ENCODE measurements at regions not wholly inside any gene's neighbourhood (a gene's known extent, or its start where the extent isn't known, plus 50 kb on each side); places are given as distances from the start of the nearest gene placed in this dataset.

- FAIRE-seq = no peak
- DNase-seq (ENCODE audit: insufficient read length, low spot score) = no peak
Measured at GRCh38 chr2:122516775-122517174, 761.3 kb downstream of the TSN start.

DNA sequence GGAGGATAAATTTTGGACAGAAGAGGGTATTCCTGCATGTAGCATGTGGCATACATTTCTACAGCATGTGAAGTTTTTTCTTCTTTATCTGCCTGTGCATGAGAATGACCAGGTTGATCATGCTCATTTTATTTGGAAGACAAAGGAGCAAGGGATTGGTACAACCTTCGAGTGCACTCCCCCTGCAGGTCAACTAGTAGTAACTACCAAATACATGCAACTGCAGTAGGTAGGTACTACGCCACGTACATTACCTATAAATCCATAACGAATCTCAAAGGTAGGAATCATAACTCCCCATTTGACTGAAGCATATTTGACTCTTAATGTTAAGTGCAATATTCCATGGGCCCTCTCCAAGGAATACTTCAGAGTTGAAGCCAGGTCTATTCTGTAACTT lies 763.9 kb downstream of the TSN start:
- DNase-seq (ENCODE audit: insufficient read length, low spot score) (no peak), FAIRE-seq (no peak)

GRCh38 chr2:122519821-122520611 lies 764.6 kb downstream of the TSN start:
- no peak for FAIRE-seq
- no peak for DNase-seq (ENCODE audit: insufficient read length, low spot score)

DNA sequence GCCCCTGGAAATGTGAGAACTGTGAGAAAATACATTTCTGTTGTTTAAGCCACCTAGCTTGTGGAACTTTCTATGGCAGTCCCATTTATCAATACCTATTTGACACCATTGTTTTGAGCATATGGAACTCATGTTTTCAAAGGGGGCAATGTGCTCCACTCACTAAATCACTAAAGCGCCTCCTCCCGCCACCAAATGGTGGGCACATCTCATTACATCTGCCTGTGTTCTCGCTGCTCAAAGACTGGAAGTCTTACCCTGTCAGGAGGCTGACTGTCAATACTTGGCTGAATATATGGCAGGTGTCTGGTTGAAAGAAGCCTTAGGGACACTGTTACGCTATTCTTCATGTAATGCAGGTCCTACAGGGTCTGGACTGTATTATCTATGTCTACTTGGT lies 767.7 kb downstream of the TSN start:
- FAIRE-seq = no peak

GRCh38 chr2:122523981-122524380 lies 768.5 kb downstream of the TSN start:
- FAIRE-seq = no peak
- DNase-seq (ENCODE audit: insufficient read length, low spot score) = no peak

More for the DNA sequence above, 767.7 kb downstream of the TSN start:
- no peak for DNase-seq (ENCODE audit: insufficient read length, low spot score)

DNA sequence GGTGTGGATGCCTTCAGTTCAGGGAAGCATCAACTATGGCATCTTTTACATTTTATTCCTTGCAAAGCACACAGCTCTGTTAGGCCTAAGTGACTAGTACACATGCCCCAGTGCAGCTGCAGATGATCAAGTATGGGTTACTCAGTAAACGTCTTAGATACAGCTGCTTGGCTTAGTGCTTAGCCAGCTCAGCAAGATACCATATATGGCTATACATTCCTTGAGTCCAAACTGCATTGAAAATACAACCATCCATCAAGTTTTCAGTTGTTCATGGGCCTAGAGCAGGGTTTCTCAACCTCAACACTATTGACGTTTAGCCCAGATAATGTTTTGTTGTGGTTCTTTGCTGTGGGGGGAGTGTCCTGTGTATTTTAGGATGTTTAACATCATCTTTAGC lies 769.9 kb downstream of the TSN start:
- FAIRE-seq (no peak), DNase-seq (ENCODE audit: insufficient read length, low spot score) (no peak)

DNA sequence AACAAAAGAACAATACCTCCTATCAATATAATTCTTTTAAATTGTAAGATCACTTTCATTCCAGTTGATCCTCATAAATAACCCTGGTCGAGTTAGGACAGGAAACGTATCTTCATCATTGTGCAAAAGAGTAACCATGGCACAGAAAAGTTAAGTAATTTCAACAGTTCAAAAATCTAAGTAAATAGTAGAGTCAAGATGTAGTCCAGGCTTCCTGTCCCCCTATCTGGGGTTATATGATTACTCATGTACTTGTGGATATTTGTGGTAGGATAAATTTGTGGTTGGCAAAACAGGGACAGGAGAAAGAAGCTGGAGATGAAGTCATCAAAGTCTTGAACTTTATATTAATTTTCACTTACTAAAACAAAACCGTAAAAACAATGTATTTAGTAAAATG lies 772.6 kb downstream of the TSN start:
- no peak for FAIRE-seq
- no peak for DNase-seq (ENCODE audit: insufficient read length, low spot score)

GRCh38 chr2:122528958-122529705 lies 773.7 kb downstream of the TSN start:
- DNase-seq (ENCODE audit: insufficient read length, low spot score) (no peak), FAIRE-seq (no peak)

GRCh38 chr2:122530814-122531213 lies 775.4 kb downstream of the TSN start:
- no peak for DNase-seq (ENCODE audit: insufficient read length, low spot score)
- no peak for FAIRE-seq

DNA sequence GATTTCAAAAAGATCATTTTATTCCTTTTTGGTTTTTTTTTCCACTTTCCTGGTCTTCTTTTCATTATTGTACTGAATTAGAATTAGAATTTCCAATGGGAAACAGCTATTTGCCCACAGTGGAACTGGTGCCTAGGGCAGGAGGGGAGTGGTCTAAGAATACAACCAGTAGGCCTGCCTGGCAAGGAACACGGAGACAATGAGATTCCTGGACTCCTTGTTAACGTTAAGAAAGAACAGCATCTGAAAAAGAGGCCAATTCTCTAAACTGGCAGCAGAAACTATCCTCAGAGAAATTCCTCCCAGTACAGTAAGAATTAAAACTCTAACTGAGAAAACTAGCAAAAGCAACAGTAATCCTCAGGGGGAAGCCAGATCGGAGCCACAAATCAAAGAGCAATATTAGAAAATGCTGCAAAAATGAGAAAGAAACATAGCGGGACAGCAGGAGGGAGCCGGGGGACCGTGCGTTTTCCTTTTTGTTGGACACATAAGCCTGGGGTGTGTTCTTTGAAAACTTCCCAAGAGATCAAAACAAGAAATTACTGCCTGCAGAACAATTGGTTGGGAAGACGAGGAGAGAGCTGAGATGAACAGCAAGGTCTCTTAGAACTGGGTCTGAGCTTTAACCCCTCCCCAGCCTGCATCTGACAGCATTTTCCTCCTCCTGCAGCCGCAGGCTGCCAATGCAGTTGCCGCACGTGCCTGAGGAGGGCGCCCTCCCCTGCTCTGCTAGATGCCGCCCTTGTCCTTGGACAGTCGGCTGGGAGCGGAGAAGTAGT lies 776.0 kb downstream of the TSN start:
- FAIRE-seq (no peak), DNase-seq (ENCODE audit: insufficient read length, low spot score) (no peak)

DNA sequence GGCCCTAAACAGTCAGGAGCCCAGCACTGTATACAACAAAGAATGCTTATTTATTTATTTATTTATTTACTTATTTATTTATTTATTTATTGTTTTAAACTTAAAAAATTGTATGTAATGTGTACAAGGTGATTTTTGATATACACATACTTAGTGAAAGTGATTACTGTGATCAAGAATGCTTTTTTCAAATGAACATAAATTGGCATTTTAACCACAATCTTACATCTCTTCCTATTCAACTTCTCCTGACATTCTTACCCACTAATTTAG lies 776.6 kb downstream of the TSN start:
- no peak for FAIRE-seq
- DNase-seq (ENCODE audit: insufficient read length, low spot score) = no peak

GRCh38 chr2:122532481-122532880 lies 777.0 kb downstream of the TSN start:
- no peak for DNase-seq (ENCODE audit: insufficient read length, low spot score)
- no peak for FAIRE-seq

DNA sequence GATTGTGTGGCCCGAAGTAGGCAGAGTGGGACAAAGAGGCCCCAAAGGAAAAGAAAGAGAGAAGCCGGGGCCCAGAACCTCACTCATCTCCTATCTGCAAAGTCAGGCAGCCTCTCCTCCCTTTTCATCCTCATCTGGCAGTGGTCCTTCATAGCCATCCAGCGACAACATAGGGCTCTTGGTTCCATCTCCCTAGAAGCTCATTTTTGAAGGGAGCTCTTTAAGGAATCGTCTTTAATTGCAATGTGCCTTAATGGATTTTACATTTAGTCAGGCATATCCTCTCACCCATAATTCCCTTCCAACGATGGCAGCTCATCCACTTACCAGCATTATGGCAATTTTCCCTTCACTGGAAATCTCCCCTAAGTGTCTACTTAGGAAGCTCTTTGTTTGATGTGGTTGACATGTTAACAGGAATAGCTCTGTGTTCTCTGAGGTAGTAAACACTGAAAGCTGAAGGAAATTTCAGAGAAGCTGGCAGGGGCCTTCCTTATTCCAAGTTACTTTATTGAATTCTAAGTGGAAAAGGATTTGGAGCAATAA lies 780.6 kb downstream of the TSN start:
- no peak for DNase-seq (ENCODE audit: insufficient read length, low spot score)
- no peak for FAIRE-seq

DNA sequence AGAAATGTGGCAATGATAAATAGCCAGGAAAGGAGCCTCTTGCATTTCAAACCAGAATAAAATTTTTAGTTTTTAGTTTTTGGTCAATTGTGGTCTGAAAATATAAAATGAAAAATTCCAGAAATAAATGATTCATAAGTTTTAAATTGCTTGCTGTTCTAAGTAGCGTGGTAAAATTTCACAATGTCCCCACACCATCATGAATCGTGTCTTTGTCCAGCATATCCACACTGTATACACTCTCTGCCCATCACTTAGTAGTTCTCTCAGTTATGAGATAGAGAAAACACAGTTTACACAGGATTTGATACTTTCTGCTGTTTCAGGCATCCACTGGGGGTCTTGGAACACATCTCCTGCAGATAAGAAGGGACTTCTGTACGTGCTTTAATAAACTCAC lies 783.9 kb downstream of the TSN start:
- FAIRE-seq (no peak), DNase-seq (ENCODE audit: insufficient read length, low spot score) (no peak)

- FAIRE-seq (no peak), DNase-seq (ENCODE audit: insufficient read length, low spot score) (no peak)
Measured at GRCh38 chr2:122539920-122540319, 784.5 kb downstream of the TSN start.

DNA sequence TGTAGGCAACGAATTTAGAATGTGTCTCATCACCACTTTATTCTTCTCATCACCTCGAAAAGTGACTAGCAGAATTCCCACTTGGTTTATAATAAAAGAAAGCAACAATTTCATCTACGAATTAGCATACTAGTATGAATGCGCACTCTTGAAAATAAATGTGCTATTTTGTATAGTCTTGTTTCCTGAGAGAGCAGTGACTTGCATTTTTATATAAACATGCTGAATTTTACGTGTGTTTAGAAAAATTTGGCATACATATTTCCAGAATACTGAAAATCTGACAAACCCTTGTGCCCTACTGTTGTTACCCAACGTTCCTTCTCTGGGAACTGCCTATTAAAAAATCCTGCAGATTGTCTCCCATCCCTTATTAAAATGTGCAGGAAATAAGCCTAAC lies 786.8 kb downstream of the TSN start:
- no peak for DNase-seq (ENCODE audit: insufficient read length, low spot score)
- FAIRE-seq = no peak

GRCh38 chr2:122542646-122543045 lies 787.2 kb downstream of the TSN start:
- no peak for FAIRE-seq
- DNase-seq (ENCODE audit: insufficient read length, low spot score) = no peak

DNA sequence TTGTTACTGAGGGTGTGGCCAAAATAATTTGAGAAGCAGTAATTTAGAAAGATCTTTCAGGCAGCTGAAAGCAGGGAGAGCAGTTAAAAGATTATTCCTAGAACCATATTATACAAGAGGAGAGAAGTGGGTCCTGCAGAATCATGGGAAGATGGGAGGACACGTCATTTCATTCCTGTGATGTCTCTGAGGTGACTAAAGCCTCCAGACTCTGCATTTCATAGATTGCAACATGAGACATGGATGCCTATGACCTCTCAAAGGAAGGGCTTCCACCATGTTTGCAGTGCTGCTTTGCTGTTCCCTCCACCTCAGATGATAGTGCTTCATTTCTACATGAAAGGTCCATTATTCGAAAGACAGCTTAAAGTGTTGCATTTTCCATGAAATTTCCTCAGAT lies 788.4 kb downstream of the TSN start:
- FAIRE-seq (no peak), DNase-seq (ENCODE audit: insufficient read length, low spot score) (no peak)

- FAIRE-seq (no peak), DNase-seq (ENCODE audit: insufficient read length, low spot score) (no peak)
Measured at GRCh38 chr2:122545821-122546220, 790.4 kb downstream of the TSN start.

GRCh38 chr2:122562775-122563174 lies 807.3 kb downstream of the TSN start:
- FAIRE-seq = no peak
- DNase-seq (ENCODE audit: insufficient read length, low spot score) = no peak

GRCh38 chr2:122563781-122564180 lies 808.3 kb downstream of the TSN start:
- DNase-seq (ENCODE audit: insufficient read length, low spot score) = no peak
- no peak for FAIRE-seq
